ENCODE measurements at regions not wholly inside any gene's neighbourhood (a gene's known extent, or its start where the extent isn't known, plus 50 kb on each side); places are given as distances from the start of the nearest gene placed in this dataset.
"Not testable (repeated sequence)": the region's sequence is repeated elsewhere in the genome, so short reads cannot be mapped to it uniquely, and the experiment has no call there.

- no peak for DNase-seq (ENCODE audit: low read depth)
- in situ Hi-C loops (cut with HindIII; ENCODE audit: low pct_unique_long_range_greater_than_20kb, low sequenced_read_pairs): no loop called here
These were observed 523.1 kb downstream of the HTR1B start for GRCh38 chr6:76940191-76940590.

- DNase-seq (ENCODE audit: low read depth): no peak
- in situ Hi-C loops (cut with HindIII; ENCODE audit: low pct_unique_long_range_greater_than_20kb, low sequenced_read_pairs): no loop called here
These were observed 548.6 kb downstream of the HTR1B start for GRCh38 chr6:76914737-76915136.

GRCh38 chr6:76905541-76905940 lies 557.8 kb downstream of the HTR1B start:
- in situ Hi-C loops (cut with HindIII; ENCODE audit: low pct_unique_long_range_greater_than_20kb, low sequenced_read_pairs); DNase-seq (ENCODE audit: low read depth): not testable (repeated sequence)

- no peak for DNase-seq (ENCODE audit: low read depth)
- in situ Hi-C loops (cut with HindIII; ENCODE audit: low pct_unique_long_range_greater_than_20kb, low sequenced_read_pairs): no loop called here
These were observed 570.7 kb downstream of the HTR1B start for GRCh38 chr6:76892542-76892941.

GRCh38 chr6:76888351-76888750 lies 574.9 kb downstream of the HTR1B start:
- no peak for DNase-seq (ENCODE audit: low read depth)
- in situ Hi-C loops (cut with HindIII; ENCODE audit: low pct_unique_long_range_greater_than_20kb, low sequenced_read_pairs): no loop called here

GRCh38 chr6:76886900-76887299 lies 576.4 kb downstream of the HTR1B start:
- in situ Hi-C loops (cut with HindIII; ENCODE audit: low pct_unique_long_range_greater_than_20kb, low sequenced_read_pairs): no loop called here
- no peak for DNase-seq (ENCODE audit: low read depth)

GRCh38 chr6:76885861-76886301 lies 577.4 kb downstream of the HTR1B start:
- peak; percentile 25 for DNase-seq (ENCODE audit: low read depth)
- in situ Hi-C loops (cut with HindIII; ENCODE audit: low pct_unique_long_range_greater_than_20kb, low sequenced_read_pairs): no loop called here

- in situ Hi-C loops (cut with HindIII; ENCODE audit: low pct_unique_long_range_greater_than_20kb, low sequenced_read_pairs): no loop called here
- no peak for DNase-seq (ENCODE audit: low read depth)
These were observed 581.9 kb downstream of the HTR1B start for GRCh38 chr6:76881414-76881813.

GRCh38 chr6:76876922-76877553 lies 586.3 kb downstream of the HTR1B start:
- DNase-seq (ENCODE audit: low read depth): peak; percentile 64
- in situ Hi-C loops (cut with HindIII; ENCODE audit: low pct_unique_long_range_greater_than_20kb, low sequenced_read_pairs): no loop called here

- in situ Hi-C loops (cut with HindIII; ENCODE audit: low pct_unique_long_range_greater_than_20kb, low sequenced_read_pairs); DNase-seq (ENCODE audit: low read depth): not testable (repeated sequence)
These were observed 586.9 kb downstream of the HTR1B start for GRCh38 chr6:76876430-76876829.

GRCh38 chr6:76867182-76867581 lies 596.1 kb downstream of the HTR1B start:
- in situ Hi-C loops (cut with HindIII; ENCODE audit: low pct_unique_long_range_greater_than_20kb, low sequenced_read_pairs): no loop called here
- no peak for DNase-seq (ENCODE audit: low read depth)

- DNase-seq (ENCODE audit: low read depth): no peak
- in situ Hi-C loops (cut with HindIII; ENCODE audit: low pct_unique_long_range_greater_than_20kb, low sequenced_read_pairs): no loop called here
These were observed 597.0 kb downstream of the HTR1B start for GRCh38 chr6:76866091-76866915.

- in situ Hi-C loops (cut with HindIII; ENCODE audit: low pct_unique_long_range_greater_than_20kb, low sequenced_read_pairs): no loop called here
- DNase-seq (ENCODE audit: low read depth): no peak
These were observed 600.4 kb downstream of the HTR1B start for GRCh38 chr6:76862936-76863335.

GRCh38 chr6:76861403-76861802 lies 601.9 kb downstream of the HTR1B start:
- no peak for DNase-seq (ENCODE audit: low read depth)
- in situ Hi-C loops (cut with HindIII; ENCODE audit: low pct_unique_long_range_greater_than_20kb, low sequenced_read_pairs): no loop called here

GRCh38 chr6:76856065-76856464 lies 607.2 kb downstream of the HTR1B start:
- in situ Hi-C loops (cut with HindIII; ENCODE audit: low pct_unique_long_range_greater_than_20kb, low sequenced_read_pairs): no loop called here
- DNase-seq (ENCODE audit: low read depth): no peak

GRCh38 chr6:76852776-76853175 lies 610.5 kb downstream of the HTR1B start:
- DNase-seq (ENCODE audit: low read depth): peak; percentile 16
- in situ Hi-C loops (cut with HindIII; ENCODE audit: low pct_unique_long_range_greater_than_20kb, low sequenced_read_pairs): no loop called here

GRCh38 chr6:76849274-76849970 lies 613.9 kb downstream of the HTR1B start:
- in situ Hi-C loops (cut with HindIII; ENCODE audit: low pct_unique_long_range_greater_than_20kb, low sequenced_read_pairs): not testable (repeated sequence)
- peak; percentile 46 for DNase-seq (ENCODE audit: low read depth)

GRCh38 chr6:76843054-76843822 lies 620.1 kb downstream of the HTR1B start:
- DNase-seq (ENCODE audit: low read depth): no peak
- in situ Hi-C loops (cut with HindIII; ENCODE audit: low pct_unique_long_range_greater_than_20kb, low sequenced_read_pairs): no loop called here

Measured in Caki2 (cell line).